ENCODE measurements at regions not wholly inside any gene's neighbourhood (a gene's known extent, or its start where the extent isn't known, plus 50 kb on each side); places are given as distances from the start of the nearest gene placed in this dataset.

DNA sequence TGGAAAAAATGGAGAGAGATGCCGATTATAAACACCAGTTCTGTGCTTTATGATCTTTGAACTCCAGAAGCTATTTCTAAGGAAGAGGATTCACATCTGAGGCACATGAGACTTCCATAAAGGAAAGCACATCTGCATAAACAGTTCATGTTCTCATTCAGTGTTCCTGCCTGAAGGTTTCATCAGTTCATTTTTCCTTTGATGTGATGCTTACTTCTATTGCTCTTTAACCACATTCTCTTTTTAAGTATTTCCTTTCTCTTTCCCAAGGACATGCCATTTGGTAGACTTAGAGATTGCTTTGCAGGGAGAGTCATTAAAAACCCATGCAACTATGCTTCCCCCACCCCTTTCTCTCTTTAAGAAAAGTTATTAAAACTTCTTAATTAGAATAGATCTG, 387.0 kb upstream of the FLRT2 start:
- no peak overlapping the region for H3K4me3 ChIP-seq (ENCODE audit: low read length)
- DNase-seq (ENCODE audit: low read depth): no peak
- TF ChIP-seq, protein P1, sequence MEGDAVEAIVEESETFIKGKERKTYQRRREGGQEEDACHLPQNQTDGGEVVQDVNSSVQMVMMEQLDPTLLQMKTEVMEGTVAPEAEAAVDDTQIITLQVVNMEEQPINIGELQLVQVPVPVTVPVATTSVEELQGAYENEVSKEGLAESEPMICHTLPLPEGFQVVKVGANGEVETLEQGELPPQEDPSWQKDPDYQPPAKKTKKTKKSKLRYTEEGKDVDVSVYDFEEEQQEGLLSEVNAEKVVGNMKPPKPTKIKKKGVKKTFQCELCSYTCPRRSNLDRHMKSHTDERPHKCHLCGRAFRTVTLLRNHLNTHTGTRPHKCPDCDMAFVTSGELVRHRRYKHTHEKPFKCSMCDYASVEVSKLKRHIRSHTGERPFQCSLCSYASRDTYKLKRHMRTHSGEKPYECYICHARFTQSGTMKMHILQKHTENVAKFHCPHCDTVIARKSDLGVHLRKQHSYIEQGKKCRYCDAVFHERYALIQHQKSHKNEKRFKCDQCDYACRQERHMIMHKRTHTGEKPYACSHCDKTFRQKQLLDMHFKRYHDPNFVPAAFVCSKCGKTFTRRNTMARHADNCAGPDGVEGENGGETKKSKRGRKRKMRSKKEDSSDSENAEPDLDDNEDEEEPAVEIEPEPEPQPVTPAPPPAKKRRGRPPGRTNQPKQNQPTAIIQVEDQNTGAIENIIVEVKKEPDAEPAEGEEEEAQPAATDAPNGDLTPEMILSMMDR (conservative IDR thresholded peaks at IDR 0.05; ENCODE audit: low read length): no peak

DNA sequence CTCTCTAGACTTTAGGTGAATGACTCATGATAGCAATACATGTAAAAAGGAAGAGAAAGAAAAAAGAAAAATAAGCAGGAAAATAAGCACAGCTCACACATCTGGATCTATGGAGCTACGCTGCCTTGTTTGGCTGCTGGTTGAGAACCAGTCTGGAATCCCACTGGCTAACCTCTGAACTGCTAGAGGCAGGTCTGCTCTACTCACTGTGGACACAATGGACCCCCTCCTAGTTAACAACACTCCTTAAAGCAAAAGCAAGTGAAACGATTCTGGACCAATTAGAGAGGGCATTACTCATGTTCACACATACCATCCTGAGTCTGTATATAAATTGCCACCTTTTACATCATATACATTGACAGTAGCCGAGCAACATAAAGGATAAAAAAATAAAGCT, 383.2 kb upstream of the FLRT2 start:
- TF ChIP-seq, protein P1 (conservative IDR thresholded peaks at IDR 0.05; ENCODE audit: low read length): no peak
- no peak overlapping the region for H3K4me3 ChIP-seq (ENCODE audit: low read length)
- DNase-seq (ENCODE audit: low read depth): no peak

DNA sequence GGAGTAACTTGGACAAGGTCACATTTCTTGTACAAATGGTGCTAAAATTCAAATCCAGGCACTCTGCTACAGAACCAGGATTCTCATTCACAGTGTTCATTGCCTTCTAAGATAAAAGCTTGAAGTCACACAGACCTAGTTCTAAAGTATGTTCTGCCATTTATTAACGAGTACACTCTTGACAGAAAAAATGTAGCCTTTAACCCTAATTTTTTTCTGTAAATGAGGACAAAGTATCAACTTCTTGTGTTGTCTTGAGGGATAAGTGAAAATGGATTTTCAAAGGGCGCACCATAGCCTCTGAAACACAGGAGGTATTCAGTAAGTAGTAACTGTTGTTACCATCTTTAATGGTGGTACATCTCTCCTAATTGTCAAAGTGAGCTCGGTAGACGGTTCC, 379.8 kb upstream of the FLRT2 start:
- TF ChIP-seq, protein P1 (conservative IDR thresholded peaks at IDR 0.05; ENCODE audit: low read length): no peak
- no peak for DNase-seq (ENCODE audit: low read depth)
- H3K4me3 ChIP-seq (ENCODE audit: low read length): no peak overlapping the region

DNA sequence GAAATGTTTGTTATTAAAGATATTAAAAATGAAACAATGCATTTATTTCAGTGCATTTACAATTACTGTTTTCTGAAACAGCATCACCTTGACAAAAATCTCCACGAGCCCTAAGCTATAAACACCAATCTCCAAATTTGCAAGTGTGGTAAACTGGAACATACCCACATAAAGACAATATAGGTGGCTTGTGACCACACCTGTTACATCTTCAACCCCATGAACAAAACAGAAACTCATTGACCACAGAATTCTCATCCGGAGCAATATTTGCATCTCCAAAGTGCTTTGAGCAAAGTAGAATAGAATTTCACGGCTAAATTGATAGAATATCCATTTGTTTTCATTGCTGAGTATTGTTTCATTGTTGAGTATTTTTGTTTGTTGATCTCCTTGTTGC, 375.2 kb upstream of the FLRT2 start:
- no peak for DNase-seq (ENCODE audit: low read depth)
- H3K4me3 ChIP-seq (ENCODE audit: low read length): no peak overlapping the region
- TF ChIP-seq, protein P1 (conservative IDR thresholded peaks at IDR 0.05; ENCODE audit: low read length): no peak

DNA sequence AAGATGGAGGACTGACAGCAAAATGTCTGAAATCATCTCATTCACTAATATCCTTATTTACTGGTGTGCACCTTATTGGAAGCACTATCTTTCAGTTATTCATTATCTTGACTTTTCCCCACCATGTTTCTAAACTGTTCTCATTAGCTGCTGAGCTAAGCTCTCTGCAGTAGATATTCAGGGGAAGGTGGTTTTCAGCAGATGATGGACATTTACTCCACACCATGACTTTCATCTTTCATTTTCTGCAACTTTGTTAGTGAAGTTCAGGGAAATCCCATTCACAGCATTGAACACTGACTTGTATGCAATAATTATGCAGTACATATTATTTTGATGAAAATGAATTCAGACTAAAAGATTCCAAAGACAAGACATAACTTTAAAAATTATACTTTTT, 373.6 kb upstream of the FLRT2 start:
- no peak for DNase-seq (ENCODE audit: low read depth)
- H3K4me3 ChIP-seq (ENCODE audit: low read length): no peak overlapping the region
- TF ChIP-seq, protein P1 (conservative IDR thresholded peaks at IDR 0.05; ENCODE audit: low read length): no peak

DNA sequence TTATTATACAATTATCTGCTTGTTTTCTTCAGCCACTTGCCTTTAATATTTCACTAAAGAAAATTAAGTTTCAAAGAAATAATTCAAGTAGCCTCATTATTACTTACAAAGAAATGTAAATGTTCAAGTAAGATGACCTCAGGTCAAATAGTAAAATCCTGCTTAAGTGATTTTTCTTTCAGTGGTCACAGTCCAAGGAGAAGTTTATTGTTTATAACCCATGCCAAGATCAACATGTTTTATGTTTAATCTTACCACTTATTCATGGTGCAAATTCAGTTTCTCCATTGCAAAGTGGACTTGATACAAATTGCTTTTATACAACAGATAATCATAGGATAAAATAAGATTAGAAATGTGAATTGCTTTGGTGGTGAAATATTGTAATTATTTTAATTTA, 370.2 kb upstream of the FLRT2 start:
- no peak overlapping the region for H3K4me3 ChIP-seq (ENCODE audit: low read length)
- TF ChIP-seq, protein P1 (conservative IDR thresholded peaks at IDR 0.05; ENCODE audit: low read length): no peak
- no peak for DNase-seq (ENCODE audit: low read depth)

DNA sequence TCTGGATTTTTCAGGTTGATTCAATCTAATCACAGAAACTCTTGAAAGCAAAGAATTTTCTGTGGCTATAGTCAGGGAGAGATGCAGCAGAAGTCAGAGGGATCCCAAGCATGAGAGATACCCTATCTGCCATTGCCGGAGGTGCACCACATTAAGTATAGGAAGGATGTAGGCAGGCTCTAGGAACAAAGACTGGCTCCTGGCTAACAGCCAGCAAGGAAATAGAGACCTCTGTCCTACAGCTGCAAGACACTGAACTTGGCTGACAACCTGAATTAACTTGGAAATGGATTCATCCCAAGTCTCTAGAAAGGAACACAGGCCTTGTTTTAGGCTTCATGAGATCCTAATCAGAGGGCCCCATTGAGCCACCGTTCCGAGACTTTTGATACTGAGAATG, 364.9 kb upstream of the FLRT2 start:
- no peak overlapping the region for H3K4me3 ChIP-seq (ENCODE audit: low read length)
- no peak for DNase-seq (ENCODE audit: low read depth)
- TF ChIP-seq, protein P1 (conservative IDR thresholded peaks at IDR 0.05; ENCODE audit: low read length): no peak
